K562 (cell line): ENCODE measurements at regions not wholly inside any gene's neighbourhood (a gene's known extent, or its start where the extent isn't known, plus 50 kb on each side); places are given as distances from the start of the nearest gene placed in this dataset.

Source experiments
- ARID2 ChIP-seq: fragments of 450-650 bp; IDR thresholded peaks from 2 replicates; pipeline ENCODE4 v1.6.1; 2017; ENCODE audit warnings: antibody characterized with exemption, mild to moderate bottlenecking
- CBFB ChIP-seq: sonication (generic); formaldehyde crosslinking; IDR thresholded peaks from 2 replicates; pipeline ENCODE4 v1.4.0; 2020; ENCODE audit warnings: mild to moderate bottlenecking, missing genetic modification reagents
- CEBPG ChIP-seq, 3 experiments: fragments of 200-800 bp in 1 of 3; sonication (Bioruptor generic) in 1 of 3; sonication (generic) in 1 of 3; formaldehyde crosslinking in 1 of 3; IDR thresholded peaks in 2 of 3; conservative IDR thresholded peaks in 1 of 3; 2 replicates each; pipeline versions ENCODE4 v1.6.1 to v1.8.0; 2016 to 2022; ENCODE audit warnings: missing compliant biosample characterization in 2 of 3, missing genetic modification characterization in 2 of 3, mild to moderate bottlenecking in 1 of 3, missing genetic modification reagents in 1 of 3
- CHD4 ChIP-seq: fragments of 200-600 bp; sonication (generic); IDR thresholded peaks from 3 replicates; pipeline ENCODE4 v1.6.1; 2012; ENCODE audit warnings: low read depth, mild to moderate bottlenecking, mixed read lengths, low read length, inconsistent platforms; ENCODE audit not compliant: insufficient read depth, insufficient replicate concordance, poor library complexity, severe bottlenecking
- DNMT1 ChIP-seq: fragments of 450-650 bp; IDR thresholded peaks from 2 replicates; pipeline ENCODE4 v1.6.1; 2016; ENCODE audit warnings: antibody characterized with exemption, mild to moderate bottlenecking
- ETV5 ChIP-seq: sonication (generic); formaldehyde crosslinking; IDR thresholded peaks from 2 replicates; pipeline ENCODE4 v1.4.0; 2020; ENCODE audit warnings: low read depth, mild to moderate bottlenecking, missing genetic modification reagents
- KLF13 ChIP-seq: fragments of 450-650 bp; IDR thresholded peaks from 2 replicates; pipeline ENCODE4 v1.6.1; 2016; ENCODE audit warnings: missing genetic modification characterization, low read depth, mild to moderate bottlenecking, missing compliant biosample characterization, moderate library complexity, borderline replicate concordance
- MXI1 ChIP-seq: IDR thresholded peaks from 2 replicates; pipeline ENCODE4 v1.6.1; 2011; ENCODE audit warnings: low read depth, mild to moderate bottlenecking, improper control_type of control experiment, low read length
- NEUROD1 ChIP-seq: fragments of 150-350 bp; IDR thresholded peaks from 2 replicates; pipeline ENCODE4 v1.6.1; 2014; ENCODE audit warnings: borderline replicate concordance, low read length, low read depth; ENCODE audit not compliant: partially characterized antibody
- SMARCC2 ChIP-seq: fragments of 450-650 bp; IDR thresholded peaks from 2 replicates; pipeline ENCODE4 v1.6.1; 2017; ENCODE audit warnings: antibody characterized with exemption, moderate library complexity, mild to moderate bottlenecking, low read depth
- SRSF3 ChIP-seq: fragments of 200-400 bp; formaldehyde crosslinking; IDR thresholded peaks from 2 replicates; pipeline ENCODE4 v1.6.1; 2016; ENCODE audit warnings: mild to moderate bottlenecking, low read length, moderate library complexity; ENCODE audit not compliant: insufficient read depth
- TGIF2 ChIP-seq: sonication (generic); formaldehyde crosslinking; IDR thresholded peaks from 2 replicates; pipeline ENCODE4 v1.8.1; 2022; ENCODE audit warnings: mild to moderate bottlenecking, missing genetic modification reagents, moderate library complexity
- TSC22D4 ChIP-seq: fragments of 450-650 bp; IDR thresholded peaks from 2 replicates; pipeline ENCODE4 v1.6.1; 2016; ENCODE audit warnings: missing genetic modification characterization, missing biosample characterization, control low read depth
- ZBTB1 ChIP-seq: sonication (generic); formaldehyde crosslinking; IDR thresholded peaks from 2 replicates; pipeline ENCODE4 v1.8.1; 2023; ENCODE audit warnings: missing genetic modification reagents, low read depth, mild to moderate bottlenecking, borderline replicate concordance
- ZBTB2 ChIP-seq: fragments of 450-650 bp; IDR thresholded peaks from 2 replicates; pipeline ENCODE4 v1.6.1; 2016; ENCODE audit warnings: antibody characterized with exemption
- TF ChIP-seq, protein P1 (sequence below): fragments of 250-450 bp; sonication (Bioruptor Pico); IDR thresholded peaks from 2 replicates; pipeline ENCODE4 v1.9.0; 2021; ENCODE audit warnings: mild to moderate bottlenecking, inconsistent platforms
- TF ChIP-seq, protein P2 (sequence below): fragments of 450-650 bp; IDR thresholded peaks from 2 replicates; pipeline ENCODE4 v1.6.1; 2017; ENCODE audit warnings: antibody characterized with exemption, mild to moderate bottlenecking

GRCh38 chr11:86151174-86152005 is 82.5 kb upstream of the PICALM start (continued):
- TF ChIP-seq CHD4, result no peak
- TF ChIP-seq SRSF3, result no peak
- no peak for TF ChIP-seq TGIF2
- TF ChIP-seq, protein P1, sequence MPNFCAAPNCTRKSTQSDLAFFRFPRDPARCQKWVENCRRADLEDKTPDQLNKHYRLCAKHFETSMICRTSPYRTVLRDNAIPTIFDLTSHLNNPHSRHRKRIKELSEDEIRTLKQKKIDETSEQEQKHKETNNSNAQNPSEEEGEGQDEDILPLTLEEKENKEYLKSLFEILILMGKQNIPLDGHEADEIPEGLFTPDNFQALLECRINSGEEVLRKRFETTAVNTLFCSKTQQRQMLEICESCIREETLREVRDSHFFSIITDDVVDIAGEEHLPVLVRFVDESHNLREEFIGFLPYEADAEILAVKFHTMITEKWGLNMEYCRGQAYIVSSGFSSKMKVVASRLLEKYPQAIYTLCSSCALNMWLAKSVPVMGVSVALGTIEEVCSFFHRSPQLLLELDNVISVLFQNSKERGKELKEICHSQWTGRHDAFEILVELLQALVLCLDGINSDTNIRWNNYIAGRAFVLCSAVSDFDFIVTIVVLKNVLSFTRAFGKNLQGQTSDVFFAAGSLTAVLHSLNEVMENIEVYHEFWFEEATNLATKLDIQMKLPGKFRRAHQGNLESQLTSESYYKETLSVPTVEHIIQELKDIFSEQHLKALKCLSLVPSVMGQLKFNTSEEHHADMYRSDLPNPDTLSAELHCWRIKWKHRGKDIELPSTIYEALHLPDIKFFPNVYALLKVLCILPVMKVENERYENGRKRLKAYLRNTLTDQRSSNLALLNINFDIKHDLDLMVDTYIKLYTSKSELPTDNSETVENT, result no peak
- TF ChIP-seq, protein P2, sequence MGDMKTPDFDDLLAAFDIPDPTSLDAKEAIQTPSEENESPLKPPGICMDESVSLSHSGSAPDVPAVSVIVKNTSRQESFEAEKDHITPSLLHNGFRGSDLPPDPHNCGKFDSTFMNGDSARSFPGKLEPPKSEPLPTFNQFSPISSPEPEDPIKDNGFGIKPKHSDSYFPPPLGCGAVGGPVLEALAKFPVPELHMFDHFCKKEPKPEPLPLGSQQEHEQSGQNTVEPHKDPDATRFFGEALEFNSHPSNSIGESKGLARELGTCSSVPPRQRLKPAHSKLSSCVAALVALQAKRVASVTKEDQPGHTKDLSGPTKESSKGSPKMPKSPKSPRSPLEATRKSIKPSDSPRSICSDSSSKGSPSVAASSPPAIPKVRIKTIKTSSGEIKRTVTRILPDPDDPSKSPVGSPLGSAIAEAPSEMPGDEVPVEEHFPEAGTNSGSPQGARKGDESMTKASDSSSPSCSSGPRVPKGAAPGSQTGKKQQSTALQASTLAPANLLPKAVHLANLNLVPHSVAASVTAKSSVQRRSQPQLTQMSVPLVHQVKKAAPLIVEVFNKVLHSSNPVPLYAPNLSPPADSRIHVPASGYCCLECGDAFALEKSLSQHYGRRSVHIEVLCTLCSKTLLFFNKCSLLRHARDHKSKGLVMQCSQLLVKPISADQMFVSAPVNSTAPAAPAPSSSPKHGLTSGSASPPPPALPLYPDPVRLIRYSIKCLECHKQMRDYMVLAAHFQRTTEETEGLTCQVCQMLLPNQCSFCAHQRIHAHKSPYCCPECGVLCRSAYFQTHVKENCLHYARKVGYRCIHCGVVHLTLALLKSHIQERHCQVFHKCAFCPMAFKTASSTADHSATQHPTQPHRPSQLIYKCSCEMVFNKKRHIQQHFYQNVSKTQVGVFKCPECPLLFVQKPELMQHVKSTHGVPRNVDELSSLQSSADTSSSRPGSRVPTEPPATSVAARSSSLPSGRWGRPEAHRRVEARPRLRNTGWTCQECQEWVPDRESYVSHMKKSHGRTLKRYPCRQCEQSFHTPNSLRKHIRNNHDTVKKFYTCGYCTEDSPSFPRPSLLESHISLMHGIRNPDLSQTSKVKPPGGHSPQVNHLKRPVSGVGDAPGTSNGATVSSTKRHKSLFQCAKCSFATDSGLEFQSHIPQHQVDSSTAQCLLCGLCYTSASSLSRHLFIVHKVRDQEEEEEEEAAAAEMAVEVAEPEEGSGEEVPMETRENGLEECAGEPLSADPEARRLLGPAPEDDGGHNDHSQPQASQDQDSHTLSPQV, result peak; percentile 79
- no peak for TF ChIP-seq CEBPG (CRISPR knock-in tag; IDR thresholded peaks at IDR 0.05)
- no peak for TF ChIP-seq CEBPG (tag; conservative IDR thresholded peaks at IDR 0.05 in 1 of 2, IDR thresholded peaks at IDR 0.05 in 1 of 2)
- TF ChIP-seq KLF13 (tag), result no peak
- peak; percentile 76 for TF ChIP-seq ZBTB2
- peak; percentile 82; the same call in 1 of the 2 replicates for TF ChIP-seq SMARCC2
- TF ChIP-seq MXI1, result no peak
- TF ChIP-seq NEUROD1, result peak; percentile 19
- peak; percentile 76; the same call in 1 of the 2 replicates for TF ChIP-seq ETV5 (CRISPR knock-in tag)
- TF ChIP-seq ARID2, result no peak
- 0 out of 2 replicates have a peak, but pooled peaks have one; percentile 59 for TF ChIP-seq CBFB
- TF ChIP-seq DNMT1, result no peak
- TF ChIP-seq ZBTB1, result 0 out of 2 replicates have a peak, but pooled peaks have one; percentile 46
- no peak for TF ChIP-seq TSC22D4
